ENCODE measurements at regions not wholly inside any gene's neighbourhood (a gene's known extent, or its start where the extent isn't known, plus 50 kb on each side); places are given as distances from the start of the nearest gene placed in this dataset.

DNA sequence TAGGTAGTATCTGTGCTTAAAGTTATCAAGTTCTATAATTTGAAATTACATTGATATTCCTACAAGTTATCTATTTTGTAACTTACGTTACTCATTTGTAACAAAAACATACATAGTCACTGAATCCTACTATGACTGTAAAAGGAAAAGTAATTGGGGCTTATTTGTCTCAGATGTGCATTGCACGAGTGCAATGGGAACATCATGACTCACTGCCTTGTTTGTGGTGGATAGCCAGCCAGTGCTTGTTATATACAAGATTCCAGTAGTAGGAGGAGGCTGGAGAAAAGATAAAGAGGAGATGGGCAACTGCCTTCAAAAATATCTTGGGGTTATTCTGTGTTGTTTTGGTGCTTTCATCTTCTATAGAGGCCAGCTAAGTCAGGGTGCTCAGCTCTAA, 164.1 kb downstream of the RNF144B start:
- no peak for DNase-seq (ENCODE audit: extremely low spot score)
- Histone ChIP-seq H3K4me1 (no peaks in the 10 kb centered on the region), H3K27ac (replicated peaks in 1 of 4) (no peak overlapping the region), H3K4me3 (no peak overlapping the region), H3K36me3 (no peaks in the 10 kb centered on the region), H3K27me3 (no peaks in the 10 kb centered on the region), H3K9me3 (no peaks in the 10 kb centered on the region)
- intact Hi-C loops (cut with DNase I): no loop called here
- no peak for TF ChIP-seq EP300 (IDR thresholded peaks at IDR 0.05)
- no peak for TF ChIP-seq POLR2A (IDR thresholded peaks at IDR 0.05; ENCODE audit: low read depth)
- TF ChIP-seq, protein P1, sequence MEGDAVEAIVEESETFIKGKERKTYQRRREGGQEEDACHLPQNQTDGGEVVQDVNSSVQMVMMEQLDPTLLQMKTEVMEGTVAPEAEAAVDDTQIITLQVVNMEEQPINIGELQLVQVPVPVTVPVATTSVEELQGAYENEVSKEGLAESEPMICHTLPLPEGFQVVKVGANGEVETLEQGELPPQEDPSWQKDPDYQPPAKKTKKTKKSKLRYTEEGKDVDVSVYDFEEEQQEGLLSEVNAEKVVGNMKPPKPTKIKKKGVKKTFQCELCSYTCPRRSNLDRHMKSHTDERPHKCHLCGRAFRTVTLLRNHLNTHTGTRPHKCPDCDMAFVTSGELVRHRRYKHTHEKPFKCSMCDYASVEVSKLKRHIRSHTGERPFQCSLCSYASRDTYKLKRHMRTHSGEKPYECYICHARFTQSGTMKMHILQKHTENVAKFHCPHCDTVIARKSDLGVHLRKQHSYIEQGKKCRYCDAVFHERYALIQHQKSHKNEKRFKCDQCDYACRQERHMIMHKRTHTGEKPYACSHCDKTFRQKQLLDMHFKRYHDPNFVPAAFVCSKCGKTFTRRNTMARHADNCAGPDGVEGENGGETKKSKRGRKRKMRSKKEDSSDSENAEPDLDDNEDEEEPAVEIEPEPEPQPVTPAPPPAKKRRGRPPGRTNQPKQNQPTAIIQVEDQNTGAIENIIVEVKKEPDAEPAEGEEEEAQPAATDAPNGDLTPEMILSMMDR (IDR thresholded peaks at IDR 0.05): no peak
- WGBS: 72% methylated on average over 2 of the region's 2 CpGs

DNA sequence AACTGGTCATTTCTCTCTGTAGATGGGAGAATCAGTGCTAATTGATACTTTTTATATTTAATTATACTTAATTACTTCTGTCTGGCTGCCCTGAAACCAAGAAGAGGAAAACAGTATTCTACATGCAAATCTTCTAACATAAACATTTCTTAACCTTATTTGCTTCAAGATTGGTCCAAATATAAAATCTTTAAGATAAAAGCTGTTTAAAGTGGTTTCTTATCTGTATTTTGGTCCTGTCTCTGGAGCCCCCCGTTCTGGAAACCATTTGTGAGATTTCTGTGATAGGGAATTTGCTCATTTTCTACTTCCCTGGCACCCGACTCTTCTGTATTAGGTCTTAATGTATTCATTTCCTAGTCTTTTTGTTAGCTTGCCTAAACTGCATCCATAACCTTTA, 168.6 kb downstream of the RNF144B start:
- 69% methylated on average over 2 of the region's 2 CpGs for WGBS
- H3K36me3 ChIP-seq: no peaks in the 10 kb centered on the region
- no peaks in the 10 kb centered on the region for H3K4me1 ChIP-seq
- no peaks in the 10 kb centered on the region for H3K27me3 ChIP-seq
- no peak for DNase-seq (ENCODE audit: extremely low spot score)
- intact Hi-C loops (cut with DNase I): no loop called here
- no peaks in the 10 kb centered on the region for H3K9me3 ChIP-seq
- no peak overlapping the region for H3K4me3 ChIP-seq
- TF ChIP-seq POLR2AphosphoS5 (IDR thresholded peaks at IDR 0.05) (no peak), POLR2A (IDR thresholded peaks at IDR 0.05; ENCODE audit: low read depth) (no peak), EP300 (IDR thresholded peaks at IDR 0.05) (no peak)
- TF ChIP-seq, protein P1 (IDR thresholded peaks at IDR 0.05): no peak
- H3K27ac ChIP-seq (replicated peaks in 1 of 4): no peak overlapping the region

GRCh38 chr6:18561037-18561750, 174.0 kb downstream of the RNF144B start:
- DNase-seq (ENCODE audit: extremely low spot score): no peak
- 59% methylated on average over 5 of the region's 5 CpGs for WGBS
- H3K27ac ChIP-seq (replicated peaks in 1 of 4): no peak overlapping the region
- no peaks in the 10 kb centered on the region for H3K9me3 ChIP-seq
- TF ChIP-seq POLR2AphosphoS5 (IDR thresholded peaks at IDR 0.05) (no peak), EP300 (IDR thresholded peaks at IDR 0.05) (no peak), POLR2A (IDR thresholded peaks at IDR 0.05; ENCODE audit: low read depth) (no peak)
- TF ChIP-seq, protein P1 (IDR thresholded peaks at IDR 0.05): no peak
- no peak overlapping the region for H3K4me3 ChIP-seq
- no peaks in the 10 kb centered on the region for H3K27me3 ChIP-seq
- no peaks in the 10 kb centered on the region for H3K4me1 ChIP-seq
- intact Hi-C loops (cut with DNase I): no loop called here
- H3K36me3 ChIP-seq: no peaks in the 10 kb centered on the region

GRCh38 chr6:18562726-18563125, 175.6 kb downstream of the RNF144B start:
- DNase-seq (ENCODE audit: extremely low spot score): no peak
- H3K4me1 ChIP-seq: no peaks in the 10 kb centered on the region
- no peak overlapping the region for H3K27ac ChIP-seq (replicated peaks in 1 of 4)
- TF ChIP-seq, protein P1 (IDR thresholded peaks at IDR 0.05): no peak
- no peaks in the 10 kb centered on the region for H3K27me3 ChIP-seq
- peaks cover 0 to 6% (median 0%) of the 10 kb centered on the region in 4 donors for H3K9me3 ChIP-seq
- 90% methylated on average over 5 of the region's 5 CpGs for WGBS
- no peaks in the 10 kb centered on the region for H3K36me3 ChIP-seq
- intact Hi-C loops (cut with DNase I): no loop called here
- no peak overlapping the region for H3K4me3 ChIP-seq

DNA sequence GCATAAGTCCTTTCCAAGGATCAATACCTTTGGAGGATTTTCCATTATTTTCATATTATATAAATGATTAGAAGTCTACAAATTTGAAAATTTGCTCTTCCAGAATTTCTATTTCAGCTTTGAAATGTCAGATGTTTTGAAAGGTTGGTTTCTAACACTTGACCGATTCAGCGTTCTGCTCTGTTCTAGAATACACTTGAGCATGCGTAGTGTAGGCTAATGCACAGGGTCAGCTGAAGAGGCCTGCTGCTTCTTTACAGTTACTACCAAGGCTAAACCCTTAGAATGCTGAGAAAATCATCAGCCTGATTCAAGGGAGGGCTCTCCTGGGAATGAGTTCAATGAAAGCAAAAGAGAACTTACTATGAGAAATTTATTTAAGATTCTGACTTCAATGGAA, 177.6 kb downstream of the RNF144B start:
- Histone ChIP-seq H3K9me3 (peaks cover 0 to 6% (median 0%) of the 10 kb centered on the region in 4 donors), H3K4me3 (no peak overlapping the region), H3K27me3 (no peaks in the 10 kb centered on the region), H3K27ac (replicated peaks in 1 of 4) (no peak overlapping the region), H3K4me1 (no peaks in the 10 kb centered on the region), H3K36me3 (no peaks in the 10 kb centered on the region)
- TF ChIP-seq EP300 (IDR thresholded peaks at IDR 0.05) (no peak), POLR2AphosphoS5 (IDR thresholded peaks at IDR 0.05) (no peak), POLR2A (IDR thresholded peaks at IDR 0.05; ENCODE audit: low read depth) (no peak)
- TF ChIP-seq, protein P1 (IDR thresholded peaks at IDR 0.05): no peak
- WGBS: 93% methylated on average over 3 of the region's 3 CpGs
- intact Hi-C loops (cut with DNase I): no loop called here
- DNase-seq (ENCODE audit: extremely low spot score): no peak

All from esophagus muscularis mucosa (tissue), 4 donors.